HG03175 (cell line): ENCODE measurements at regions not wholly inside any gene's neighbourhood (a gene's known extent, or its start where the extent isn't known, plus 50 kb on each side); places are given as distances from the start of the nearest gene placed in this dataset.

Experiments used
- ATAC-seq: cut with Tn5 transposase; IDR thresholded peaks from one replicate; pipeline ENCODE4 v1.9.1; 2021; ENCODE audit warnings: mild to moderate bottlenecking, moderate library complexity; ENCODE audit not compliant: unreplicated experiment

- ATAC-seq: no peak
Observed at GRCh38 chr9:21746550-21746949, 55.9 kb upstream of the MTAP start.

GRCh38 chr9:21747175-21747574 is 55.3 kb upstream of the MTAP start:
- no peak for ATAC-seq

GRCh38 chr9:21750021-21750735 is 52.3 kb upstream of the MTAP start:
- no peak for ATAC-seq

GRCh38 chr9:21751998-21752397 is 50.4 kb upstream of the MTAP start:
- ATAC-seq: no peak
